ENCODE measurements at regions not wholly inside any gene's neighbourhood (a gene's known extent, or its start where the extent isn't known, plus 50 kb on each side); places are given as distances from the start of the nearest gene placed in this dataset.
A peak's percentile ranks its signal among the peaks of the same experiment; 100 is the strongest.

DNA sequence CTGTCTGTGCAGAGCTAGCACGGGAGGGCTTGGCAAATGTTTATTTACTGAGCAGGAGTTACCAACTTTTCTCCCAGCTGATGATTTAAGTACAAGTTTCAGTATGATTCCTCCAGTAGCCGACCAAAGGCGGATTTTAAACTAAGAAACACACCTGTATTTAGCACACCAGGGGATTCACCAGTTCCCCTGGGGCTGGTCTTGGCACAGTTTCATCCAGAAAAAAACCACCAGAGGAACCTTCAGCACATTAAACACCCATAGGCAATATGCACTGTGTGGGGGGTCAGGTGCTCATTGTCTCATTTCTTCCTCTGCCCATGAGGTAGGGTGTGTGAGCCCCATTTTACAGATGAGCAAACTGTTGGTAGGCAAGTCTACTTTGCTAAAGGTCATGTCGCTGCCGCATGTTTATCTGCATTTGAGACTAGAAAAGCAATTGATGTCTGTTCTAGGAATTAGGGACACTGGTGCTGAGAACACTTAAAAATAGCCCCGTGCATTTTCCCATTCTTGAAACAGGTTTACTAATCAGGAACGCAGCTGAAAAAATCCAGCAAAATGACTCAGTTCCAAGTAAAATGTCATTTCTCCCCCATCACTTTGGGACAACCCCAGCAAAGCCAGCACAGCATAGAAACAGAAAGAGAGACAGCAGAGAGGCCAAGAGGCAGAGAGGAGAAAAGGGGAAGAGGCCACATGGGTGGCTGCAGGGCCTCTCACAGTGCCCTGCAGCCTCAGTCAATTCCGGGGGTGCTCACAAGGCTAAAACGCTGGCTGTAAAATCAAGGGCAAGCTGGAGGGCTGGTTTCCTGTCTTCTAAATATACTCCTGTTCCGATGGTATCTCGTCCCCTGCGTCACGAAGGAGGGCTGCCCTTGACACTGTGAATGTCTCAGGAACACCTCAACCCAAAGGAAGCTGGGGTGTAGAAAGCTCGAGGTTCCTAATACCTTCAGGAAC, 166.8 kb upstream of the ID2 start:
- DNase-seq, result peak; percentile 69 to 79 (median 78)

DNA sequence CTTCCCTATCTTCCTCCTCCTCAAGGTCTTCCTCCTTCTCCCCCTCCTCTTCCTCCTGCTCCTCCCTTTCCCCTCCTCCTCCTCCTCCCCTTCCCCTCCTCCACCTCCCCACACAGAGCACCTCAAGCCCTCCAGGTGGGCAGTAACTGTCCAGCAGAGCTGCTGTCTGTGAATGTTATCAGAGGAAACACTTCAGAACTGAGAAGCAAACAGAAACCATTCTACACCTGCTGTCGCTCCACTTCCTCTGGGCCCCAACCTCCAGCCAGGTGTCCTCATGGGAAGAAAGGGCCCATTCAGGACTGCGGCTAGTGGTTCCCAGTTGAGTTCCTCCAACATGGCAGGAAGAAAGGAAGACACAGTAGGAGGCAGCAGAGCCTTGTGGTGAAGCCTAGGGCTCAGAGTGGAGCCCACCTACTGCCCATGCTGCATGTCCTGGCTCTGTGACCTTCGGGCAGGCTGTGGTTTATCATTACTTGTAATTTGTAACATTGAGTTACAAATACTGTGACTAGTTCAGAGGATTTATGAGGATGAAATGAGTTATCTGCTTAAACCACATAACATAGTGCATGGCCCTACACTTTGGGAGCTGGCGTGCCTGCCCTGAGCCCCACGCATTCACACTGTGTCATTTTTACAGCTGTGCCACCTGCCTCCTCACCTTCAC, 165.9 kb upstream of the ID2 start:
- no peak for DNase-seq

DNA sequence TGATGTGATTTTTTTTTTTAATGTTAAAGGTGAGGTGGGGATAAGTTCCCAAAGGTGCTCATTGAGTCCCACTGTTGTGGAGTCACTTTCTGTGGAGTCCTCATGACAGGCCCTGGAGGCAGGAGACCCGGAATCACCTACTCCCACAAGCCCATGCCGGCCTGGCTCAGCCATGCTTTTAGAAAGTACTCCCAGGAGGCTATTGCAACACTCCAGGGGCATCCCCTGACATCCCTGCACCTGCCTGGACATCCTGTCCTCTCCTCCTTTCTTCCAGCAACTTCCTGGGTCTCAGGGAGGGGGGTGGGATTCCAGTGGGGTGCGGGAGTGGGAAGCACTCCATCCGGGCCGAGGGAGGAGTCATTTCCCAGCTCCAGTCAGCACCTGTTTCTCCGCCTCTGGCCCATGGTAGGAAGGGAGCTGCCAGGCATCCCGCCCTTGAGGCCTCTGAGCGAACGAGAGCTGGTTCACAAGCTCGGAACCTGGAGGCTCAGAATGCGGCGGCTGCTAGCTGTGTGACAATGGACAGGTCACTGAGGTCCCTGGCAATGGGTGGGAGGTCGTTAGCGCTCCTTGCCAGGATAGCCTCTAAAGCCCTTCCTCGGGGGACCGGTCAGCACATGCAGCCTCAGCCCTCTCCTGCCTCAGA, 163.9 kb upstream of the ID2 start:
- no peak for DNase-seq

DNA sequence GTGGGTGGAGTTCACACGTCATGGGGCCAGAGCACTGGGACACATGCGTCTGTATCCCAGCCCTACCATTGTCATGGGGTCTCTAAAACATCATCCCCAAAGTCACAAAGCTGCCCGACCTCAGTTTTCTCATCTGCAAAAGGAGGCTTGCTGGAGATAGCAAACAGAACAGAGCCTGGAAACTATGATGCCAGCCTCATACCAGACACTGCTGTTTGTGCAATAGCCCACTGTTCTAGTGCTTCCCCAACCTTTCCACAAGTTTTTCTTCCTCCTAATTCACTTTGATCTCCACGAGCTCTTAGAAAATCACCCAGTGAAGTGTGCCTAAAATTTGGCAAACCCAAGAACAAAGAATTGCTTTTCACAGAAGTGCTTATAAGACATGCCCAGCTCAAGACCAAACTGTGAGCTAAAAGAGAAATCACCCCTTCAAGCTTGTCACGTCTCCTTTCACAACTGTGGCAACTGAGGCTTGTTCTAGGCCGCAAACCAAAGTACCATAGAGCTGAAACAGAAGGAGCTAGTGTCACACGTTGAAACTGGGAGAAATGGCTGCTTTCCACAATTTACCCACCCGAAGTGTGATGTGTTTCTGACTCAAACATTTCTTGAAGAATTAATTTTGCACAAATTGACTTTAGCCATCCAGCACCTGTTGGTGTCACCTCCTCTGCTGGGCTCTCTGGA, 162.7 kb upstream of the ID2 start:
- peak; percentile 40 to 69 (median 66) for DNase-seq

DNA sequence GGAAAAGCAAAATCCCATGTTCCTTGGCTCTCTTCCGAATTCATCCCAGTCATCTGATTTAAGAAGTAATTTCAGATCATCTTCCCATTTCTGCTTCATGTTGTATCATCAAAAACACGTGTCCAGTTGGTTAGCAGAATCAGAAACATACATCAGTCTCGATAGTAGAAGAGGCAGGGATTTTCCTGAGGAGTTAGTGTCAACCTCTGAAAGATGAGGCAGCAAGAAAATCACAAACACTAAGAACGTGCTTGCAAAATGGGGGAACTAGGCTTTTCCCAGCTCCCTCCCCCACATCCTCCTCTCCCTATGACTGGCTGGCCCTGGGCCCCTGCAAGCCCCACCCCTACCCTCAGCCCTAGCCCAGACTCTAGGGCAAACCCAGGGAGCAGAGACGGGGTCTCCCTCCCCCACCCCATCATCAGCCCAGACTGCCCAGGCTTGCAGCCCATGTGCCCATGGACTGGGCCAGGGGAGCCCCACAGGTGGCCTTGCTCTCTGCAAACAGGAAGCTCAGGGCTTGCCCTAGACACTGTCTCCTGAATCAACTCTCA, 161.0 kb upstream of the ID2 start:
- DNase-seq, result peak; percentile 60 to 81 (median 80)

DNA sequence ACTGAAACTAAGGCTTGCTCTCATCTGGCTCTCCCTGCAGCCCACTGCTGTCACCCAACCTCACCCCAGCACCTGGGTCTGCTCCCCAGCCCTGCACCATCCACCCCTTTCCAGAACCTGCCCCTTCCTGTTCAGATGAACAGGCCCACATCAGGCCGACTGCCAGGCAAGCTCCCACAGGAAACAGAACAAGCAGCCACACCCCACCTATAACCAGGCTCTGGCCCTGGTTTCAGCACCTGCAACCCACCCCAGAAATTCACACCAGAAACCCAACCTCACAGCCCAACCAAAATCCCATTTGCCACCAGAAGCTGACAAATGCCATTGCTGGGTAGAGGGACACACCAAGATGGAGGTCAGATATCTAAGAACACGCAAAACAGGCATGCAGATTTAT, 159.2 kb upstream of the ID2 start:
- DNase-seq, result no peak

DNA sequence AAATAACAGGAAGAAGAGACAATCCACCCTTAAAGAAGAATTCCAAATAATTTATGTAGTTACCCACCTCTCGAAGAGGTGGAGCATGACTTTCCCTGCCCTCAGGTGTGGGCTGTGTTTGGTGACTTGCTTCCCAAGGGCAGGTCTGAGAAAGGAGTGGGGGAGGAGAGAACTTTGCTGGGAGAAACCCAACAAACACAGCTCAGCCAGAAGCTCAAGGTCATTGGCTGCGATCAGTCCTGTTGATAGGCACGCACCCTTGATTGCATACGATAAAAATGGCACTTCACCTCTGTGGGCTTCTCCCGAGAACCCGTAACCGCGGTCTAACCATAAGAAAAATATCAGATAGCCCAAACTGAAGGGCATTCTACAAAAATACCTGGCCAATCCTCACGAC, 157.5 kb upstream of the ID2 start:
- DNase-seq, result no peak

DNA sequence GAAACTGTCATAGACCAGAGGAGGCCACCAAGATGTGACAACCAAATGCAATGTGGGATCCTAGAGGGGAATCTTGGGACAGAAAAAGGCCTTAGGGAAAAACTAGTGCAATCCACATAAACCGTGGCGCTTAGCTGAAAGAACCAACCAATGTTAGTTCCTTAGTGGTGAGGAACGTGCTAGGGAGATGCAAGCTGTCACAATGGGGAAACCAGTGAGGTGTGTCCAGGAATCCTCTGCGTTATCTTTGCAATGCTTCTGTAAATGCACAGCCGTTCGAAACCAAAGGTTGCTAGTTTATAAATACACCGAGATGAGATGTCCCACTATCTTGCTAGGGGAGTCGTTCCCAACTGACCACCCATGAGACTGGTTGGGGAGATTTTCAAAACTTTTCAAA, 157.0 kb upstream of the ID2 start:
- no peak for DNase-seq

DNA sequence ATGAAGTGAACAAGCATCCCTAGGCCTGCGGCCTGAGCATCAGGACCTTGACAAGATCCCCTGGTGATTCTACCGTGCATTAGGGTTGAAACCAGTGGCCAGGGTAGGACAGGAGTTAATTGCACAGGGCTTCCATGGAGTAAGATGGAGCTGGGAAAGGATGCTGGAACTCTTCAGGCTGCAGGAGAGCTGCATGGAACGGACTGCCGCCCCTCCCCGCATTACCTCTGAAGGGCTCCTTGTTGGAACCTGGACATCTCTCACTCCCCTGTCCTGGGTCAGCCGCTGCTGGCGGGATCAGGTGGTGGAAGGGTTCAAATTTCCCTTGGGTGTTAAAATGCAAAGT, 156.6 kb upstream of the ID2 start:
- DNase-seq, result no peak

DNA sequence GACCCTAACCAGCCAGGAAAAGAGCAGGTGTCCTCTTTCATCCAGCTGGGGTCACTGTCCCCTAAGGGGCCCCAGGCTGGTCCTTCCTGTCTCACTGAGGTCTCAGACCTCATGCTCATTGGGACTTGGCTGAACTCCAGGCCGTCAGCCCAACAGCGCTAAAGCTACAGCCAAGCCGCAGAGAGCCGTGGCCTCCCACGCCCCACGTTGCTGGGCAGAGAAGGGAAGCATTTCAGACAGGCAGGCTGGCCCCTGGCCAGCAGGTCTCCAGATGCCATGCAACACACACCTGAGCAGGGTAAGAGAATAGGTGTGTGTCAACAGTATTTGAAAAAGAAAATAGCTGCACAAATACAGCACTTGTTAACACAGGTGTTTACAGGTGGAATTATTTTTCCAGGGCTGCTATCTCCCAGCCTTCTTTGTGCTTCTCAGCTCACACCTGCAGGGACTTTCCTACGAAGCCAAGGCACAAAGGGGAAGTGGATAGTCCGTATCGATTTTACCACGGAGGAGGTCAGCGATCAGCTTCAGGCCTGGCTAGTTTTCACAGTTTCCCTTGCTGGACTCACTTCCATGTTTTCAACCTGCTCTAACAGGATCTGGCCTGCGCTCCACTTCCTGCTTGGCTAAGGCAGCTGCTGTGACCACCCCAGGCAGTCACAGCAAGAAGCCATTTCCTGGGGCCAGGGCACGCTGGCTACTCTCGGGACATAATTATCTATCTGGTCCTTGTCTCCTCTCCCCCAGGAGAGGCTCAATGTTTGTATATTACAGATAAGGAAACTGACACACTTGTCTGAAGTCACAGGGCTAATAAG, 156.1 kb upstream of the ID2 start:
- peak; percentile 91 to 95 (median 94) for DNase-seq

DNA sequence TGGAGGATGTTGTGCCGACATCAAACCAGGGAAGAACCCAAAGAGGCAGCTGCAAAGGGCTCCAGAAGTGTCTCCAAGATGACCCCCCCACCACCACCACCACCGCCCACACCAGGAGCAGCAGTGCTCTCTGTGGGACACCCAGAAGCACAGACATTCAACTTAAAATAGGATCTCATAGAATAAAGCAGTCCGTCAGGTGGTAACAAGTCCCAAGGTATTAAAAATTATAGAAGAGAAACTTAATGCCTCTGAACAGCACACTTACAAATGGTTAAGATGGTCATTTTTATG, 155.5 kb upstream of the ID2 start:
- no peak for DNase-seq

DNA sequence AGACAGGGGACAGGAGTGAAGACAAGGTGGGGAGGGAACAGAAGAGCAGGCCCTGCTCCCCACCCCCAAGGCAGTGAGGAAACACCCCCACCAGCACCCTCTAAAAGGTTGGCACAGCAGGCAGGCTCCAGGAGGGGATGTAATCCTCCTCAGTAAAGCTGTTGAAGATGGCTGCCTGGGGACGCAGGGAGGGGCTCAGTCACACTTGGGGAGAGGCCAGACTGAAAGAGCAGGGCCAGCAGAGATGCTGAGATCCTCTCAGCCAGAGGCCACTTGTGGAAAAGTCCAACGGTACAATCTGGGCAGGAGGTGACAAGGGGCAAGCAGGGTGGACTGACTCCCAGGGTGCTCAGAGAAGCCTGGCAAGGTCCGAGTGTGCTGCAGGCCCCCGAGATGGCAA, 154.8 kb upstream of the ID2 start:
- DNase-seq, result no peak

DNA sequence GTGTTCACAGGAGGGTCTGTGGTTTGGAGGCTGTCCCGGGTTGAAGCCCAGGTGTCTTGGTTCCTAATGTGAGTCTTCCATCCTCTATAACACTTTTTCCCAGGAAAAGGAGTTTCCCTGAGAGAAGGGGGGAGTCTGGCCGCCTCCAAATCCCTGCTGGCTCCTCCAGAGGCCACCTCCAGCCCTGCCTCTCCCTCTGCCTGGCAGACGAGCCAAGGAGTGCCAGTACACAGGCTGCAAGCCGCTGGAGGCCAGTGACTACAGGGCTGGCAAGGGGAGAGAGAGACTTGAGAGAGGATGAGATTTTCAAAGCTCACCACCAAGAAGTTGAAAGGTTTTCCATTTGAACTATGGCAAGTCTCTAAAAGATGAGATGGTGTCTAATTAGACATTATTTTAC, 154.2 kb upstream of the ID2 start:
- DNase-seq, result no peak

DNA sequence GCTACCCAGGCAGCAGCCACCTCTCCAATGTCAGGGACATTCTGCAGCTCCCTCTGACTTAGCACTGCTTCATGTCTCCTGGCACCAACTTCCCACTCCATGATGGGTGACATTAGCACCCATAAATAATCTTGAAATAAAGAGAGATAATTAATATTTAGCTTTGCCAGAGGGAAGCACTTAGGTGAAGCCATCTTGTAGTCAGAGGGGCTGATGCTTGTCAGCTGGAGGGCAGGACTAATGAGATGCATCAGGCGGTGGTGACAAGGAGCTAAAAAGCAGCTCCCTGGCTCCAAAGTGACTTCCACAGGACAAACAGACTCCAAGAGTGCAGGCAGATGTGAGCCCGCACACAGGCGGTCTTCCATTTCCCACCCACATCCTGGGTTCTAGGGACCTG, 153.0 kb upstream of the ID2 start:
- no peak for DNase-seq

DNA sequence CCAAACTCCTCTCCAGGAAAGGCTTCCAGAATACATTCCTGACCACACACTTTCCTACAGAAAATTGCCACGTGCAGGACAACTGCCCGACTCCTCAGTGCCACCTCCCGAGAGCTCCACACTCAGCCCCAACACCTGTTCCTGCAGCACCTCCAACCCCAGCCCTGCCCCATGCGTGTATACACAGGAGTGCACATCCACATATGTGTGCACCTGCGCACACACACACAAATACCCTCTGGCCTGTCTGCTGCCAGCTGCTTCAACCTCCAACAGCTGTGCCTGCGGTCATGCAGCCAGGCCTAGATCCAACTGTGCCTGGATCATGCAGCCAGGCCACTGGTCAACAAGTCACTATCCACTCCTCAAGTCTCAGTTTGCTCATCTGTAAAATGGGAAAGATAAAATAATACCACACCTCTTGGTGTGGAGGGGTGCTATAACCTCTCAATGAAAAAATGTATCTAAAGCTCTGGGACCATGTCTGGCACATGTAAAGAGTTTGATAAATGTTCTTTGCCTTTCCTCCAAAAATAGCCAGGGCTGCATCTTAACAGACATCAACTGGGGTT, 152.1 kb upstream of the ID2 start:
- DNase-seq, result no peak

DNA sequence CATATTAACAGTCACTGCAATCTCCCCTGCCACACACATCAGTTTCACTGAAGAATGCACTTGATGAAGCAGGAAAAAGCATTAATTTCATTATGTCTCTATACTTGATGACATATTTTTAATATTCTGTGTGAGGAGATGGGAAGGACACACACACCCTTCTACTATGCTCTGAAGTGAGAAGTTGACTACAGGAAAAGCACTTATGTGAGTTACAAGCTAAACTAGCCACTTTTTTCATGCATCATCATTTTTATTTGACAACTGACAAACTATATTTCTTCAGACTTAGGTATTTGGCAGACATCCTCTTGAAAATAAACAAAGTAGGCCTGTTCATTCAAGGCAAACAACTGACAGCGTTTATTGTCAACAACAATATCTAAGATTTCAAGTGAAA, 150.4 kb upstream of the ID2 start:
- no peak for DNase-seq

DNA sequence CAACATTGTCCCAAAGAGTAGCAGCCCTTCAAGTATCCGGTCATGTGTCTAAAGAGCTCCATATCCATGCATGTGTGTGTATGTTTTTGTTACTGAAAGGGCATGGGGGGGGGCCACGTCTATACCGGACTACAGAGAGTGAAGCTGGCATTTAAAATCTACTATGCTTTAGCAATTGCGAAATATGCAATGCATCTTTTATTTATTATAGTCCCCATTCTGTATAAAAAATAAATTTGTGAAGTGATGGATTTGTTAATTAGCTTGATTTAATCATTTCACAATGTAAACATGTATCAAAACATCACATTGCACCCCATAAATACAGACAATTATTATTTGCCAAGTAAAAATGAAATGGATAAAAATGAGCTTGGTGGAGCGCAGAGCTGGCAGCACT, 149.4 kb upstream of the ID2 start:
- DNase-seq, result no peak

DNA sequence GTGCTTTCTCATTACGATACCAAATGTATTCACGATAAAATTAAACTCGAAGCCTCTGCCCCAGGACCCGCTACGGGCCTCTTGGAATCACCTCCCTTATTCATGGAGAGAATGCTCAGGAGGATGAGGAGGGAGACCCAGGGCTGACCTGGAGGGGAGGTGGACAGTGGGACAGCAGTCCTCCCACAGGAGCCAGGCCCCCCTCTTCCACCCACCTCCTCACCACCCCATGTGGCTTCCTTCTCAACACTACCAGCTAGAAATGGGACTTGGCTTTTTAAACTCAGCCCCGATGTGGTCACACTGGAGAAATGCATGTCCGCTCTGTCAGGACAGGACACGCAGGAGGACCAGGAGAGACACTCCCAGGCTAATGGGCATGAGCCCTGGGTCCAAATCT, 147.9 kb upstream of the ID2 start:
- no peak for DNase-seq

DNA sequence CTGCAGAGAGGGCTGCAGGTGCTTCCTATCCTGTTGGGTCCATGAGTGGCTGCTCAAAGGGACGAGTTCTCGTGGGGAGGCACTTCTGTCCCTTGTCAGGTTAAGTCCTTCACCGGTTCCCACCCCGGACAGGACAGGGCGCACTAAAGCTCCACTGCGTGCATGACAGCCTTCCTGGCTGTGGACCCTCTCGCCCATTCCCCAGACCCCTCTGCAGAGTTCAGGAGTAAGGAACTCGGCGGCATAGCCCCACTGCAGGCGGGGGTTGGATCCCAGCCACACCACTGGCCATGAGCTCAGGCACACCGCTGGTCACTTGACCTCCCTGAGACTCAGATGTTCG, 147.5 kb upstream of the ID2 start:
- DNase-seq, result no peak

DNA sequence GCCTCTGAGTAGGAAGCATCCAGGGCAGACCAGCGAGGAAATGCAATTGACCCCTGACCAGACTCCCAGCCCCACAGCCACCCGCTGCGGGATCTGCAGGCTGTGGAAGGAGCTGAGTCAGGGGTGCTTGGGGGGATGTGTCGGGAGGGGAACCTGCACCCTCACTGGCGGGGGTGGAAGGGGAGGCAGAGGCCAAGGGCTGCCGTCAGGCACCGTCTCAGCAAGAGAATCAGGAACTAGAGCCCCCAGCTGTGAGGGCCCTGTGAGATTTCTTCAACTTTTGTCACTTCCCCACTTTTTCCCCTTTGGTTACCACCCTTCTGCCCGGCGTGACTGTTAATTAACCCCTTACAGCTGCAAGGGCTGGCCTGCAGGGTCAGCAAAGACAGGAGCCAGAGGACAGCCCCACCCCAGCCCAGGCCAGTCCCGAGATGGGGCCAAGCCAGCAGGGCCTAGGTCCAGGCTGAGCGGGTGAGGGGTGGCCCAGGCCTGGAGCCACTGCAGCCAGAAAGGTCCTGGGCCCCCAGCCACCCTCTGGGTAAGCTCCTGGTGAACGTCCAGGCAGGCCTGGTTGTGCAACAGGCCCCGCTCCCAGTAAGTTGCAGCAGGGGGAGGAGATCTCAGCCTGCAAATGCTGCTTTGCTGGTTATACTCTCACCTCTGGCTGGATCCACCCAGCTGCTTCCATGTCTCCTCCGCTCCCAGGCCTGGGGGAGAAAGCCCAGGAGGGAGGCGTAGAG, 147.0 kb upstream of the ID2 start:
- DNase-seq, result peak; percentile 96 to 99 (median 98)

DNA sequence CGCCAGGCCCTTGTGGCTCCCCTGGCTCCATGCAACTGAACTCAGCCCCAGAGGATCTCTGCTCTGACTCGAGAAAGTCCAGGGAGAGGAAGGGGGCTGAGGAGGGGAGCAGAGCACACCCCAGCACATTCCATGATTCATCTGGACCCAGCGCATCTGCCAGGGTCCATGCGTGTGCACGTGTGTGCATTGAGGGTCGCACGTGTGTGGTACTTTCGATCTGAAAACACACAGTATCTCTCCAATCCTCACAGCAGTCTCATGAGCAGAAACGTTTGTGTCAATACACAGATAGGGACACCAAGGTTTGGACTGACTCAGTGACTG, 146.4 kb upstream of the ID2 start:
- no peak for DNase-seq

Measured in suppressor macrophage (primary cell).